ENCODE measurements at regions not wholly inside any gene's neighbourhood (a gene's known extent, or its start where the extent isn't known, plus 50 kb on each side); places are given as distances from the start of the nearest gene placed in this dataset.

DNA sequence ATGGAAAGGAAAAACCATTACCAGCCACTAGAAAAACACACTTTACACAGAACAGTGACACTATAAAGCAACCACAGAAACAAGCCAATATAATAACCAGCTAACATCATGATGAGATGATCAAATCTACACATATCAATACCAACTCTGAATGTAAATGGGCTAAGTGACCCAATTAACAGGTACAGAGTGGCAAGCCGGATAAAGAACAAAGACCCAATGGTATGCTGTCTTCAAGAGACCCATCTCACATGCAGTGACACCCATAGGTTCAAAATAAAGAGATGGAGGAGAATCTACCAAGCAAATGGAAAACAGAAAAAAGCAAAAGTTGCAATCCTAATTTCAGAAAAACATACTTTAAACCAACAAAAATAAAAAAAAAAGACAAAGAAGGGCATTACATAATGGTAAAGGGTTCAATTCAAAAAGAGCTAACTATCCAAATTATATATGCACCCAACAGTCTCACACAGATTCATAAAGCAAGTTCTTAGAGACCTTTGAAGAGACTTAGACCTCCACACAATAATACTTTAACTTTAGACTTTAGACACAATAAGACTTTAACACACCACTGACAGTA lies 160.3 kb upstream of the TMEM45B start:
- ATAC-seq (ENCODE audit: low FRiP score) (no peak), DNase-seq (no peak)
- Histone ChIP-seq H3K4me3 (ENCODE audit: low read length in 2 of 2) (no peak overlapping the region), H3K4me1 (ENCODE audit: control insufficient read depth in 1 of 2, insufficient read depth in 2 of 2, low read length in 2 of 2) (no peaks in the 10 kb centered on the region), H3K27me3 (ENCODE audit: control insufficient read depth in 1 of 2, insufficient read depth in 2 of 2, low read length in 1 of 2) (no peaks in the 10 kb centered on the region), H3K36me3 (ENCODE audit: control insufficient read depth in 1 of 2, insufficient read depth in 2 of 2, low read length in 1 of 2) (no peaks in the 10 kb centered on the region), H3K9me3 (ENCODE audit: control insufficient read depth, low read length) (peaks cover 3% of the 10 kb centered on the region), H3K27ac (ENCODE audit: low read depth in 1 of 2, low read length in 2 of 2) (no peak overlapping the region)
- WGBS, 2 donors, result 23 to 48% methylated on average over 1 of the region's 1 CpG
- intact Hi-C loops (cut with DNase I), result loop anchor here in 1 of 2 donors (10.0 kb wide), 1 partner anchor 61 kb away; no protein-coding TSS in a partner anchor

DNA sequence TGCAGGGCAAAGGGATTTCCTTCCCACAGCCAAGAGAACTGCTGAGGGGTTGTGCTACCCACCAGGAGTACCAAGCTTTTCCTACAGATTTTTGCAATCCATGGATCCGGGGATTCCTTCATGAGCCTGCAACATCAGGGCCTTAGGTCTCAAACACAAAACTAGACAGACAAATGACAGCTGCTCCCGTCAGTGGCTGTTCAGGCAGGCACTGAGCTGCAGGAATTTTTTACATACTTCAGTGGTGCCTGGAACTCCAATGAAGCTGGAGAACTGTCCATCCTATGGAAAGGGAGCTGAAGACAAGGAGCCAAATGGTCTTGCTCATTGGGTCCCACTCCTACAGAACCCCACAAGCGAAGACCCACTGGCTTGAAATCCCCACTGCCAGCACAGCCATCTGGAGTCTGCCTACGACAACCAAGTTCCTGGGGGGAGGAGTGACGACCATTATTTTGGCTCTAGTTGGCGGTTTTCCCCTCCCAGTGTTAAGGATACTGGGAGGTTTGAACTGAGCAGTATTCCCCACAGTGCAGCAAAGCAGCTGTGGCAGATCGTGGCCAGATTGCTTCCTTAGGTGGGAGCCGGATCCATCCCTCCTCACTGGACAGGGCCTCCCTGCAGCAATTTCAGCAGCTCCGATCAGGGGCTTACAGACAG lies 157.7 kb upstream of the TMEM45B start:
- ATAC-seq (ENCODE audit: low FRiP score), result no peak
- H3K4me3 ChIP-seq (ENCODE audit: low read length in 2 of 2), result no peak overlapping the region
- H3K27me3 ChIP-seq (ENCODE audit: control insufficient read depth in 1 of 2, insufficient read depth in 2 of 2, low read length in 1 of 2), result no peaks in the 10 kb centered on the region
- peaks cover 3% of the 10 kb centered on the region for H3K9me3 ChIP-seq (ENCODE audit: control insufficient read depth, low read length)
- no peaks in the 10 kb centered on the region for H3K36me3 ChIP-seq (ENCODE audit: control insufficient read depth in 1 of 2, insufficient read depth in 2 of 2, low read length in 1 of 2)
- WGBS, 2 donors, result 37 to 45% methylated on average over 9 of the region's 9 CpGs
- H3K27ac ChIP-seq (ENCODE audit: low read depth in 1 of 2, low read length in 2 of 2), result no peak overlapping the region
- no peaks in the 10 kb centered on the region for H3K4me1 ChIP-seq (ENCODE audit: control insufficient read depth in 1 of 2, insufficient read depth in 2 of 2, low read length in 2 of 2)
- no peak for DNase-seq
- intact Hi-C loops (cut with DNase I), result loop anchor here in 1 of 2 donors (10.0 kb wide), 1 partner anchor 63 kb away; no protein-coding TSS in a partner anchor

DNA sequence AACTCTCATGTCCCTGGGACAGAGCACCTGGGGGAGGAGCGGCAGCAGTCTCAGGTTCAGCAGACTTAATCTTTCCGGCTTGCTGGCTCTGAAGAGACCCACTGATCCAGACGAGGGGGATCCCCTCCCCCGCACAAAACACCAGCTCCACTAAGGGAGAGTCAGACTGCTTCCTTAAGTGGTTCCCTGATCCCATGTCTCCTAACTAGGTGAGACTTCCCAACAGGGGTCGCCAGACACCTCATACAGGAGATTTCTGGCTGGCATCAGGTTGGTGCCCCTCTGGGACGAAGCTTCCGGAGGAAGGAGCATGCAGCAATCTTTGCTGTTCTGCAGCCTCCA lies 157.2 kb upstream of the TMEM45B start:
- no peak overlapping the region for H3K27ac ChIP-seq (ENCODE audit: low read depth in 1 of 2, low read length in 2 of 2)
- DNase-seq (no peak), ATAC-seq (ENCODE audit: low FRiP score) (no peak)
- H3K27me3 ChIP-seq (ENCODE audit: control insufficient read depth in 1 of 2, insufficient read depth in 2 of 2, low read length in 1 of 2), result no peaks in the 10 kb centered on the region
- intact Hi-C loops (cut with DNase I), result loop anchor here in 1 of 2 donors (10.0 kb wide), 1 partner anchor 64 kb away; no protein-coding TSS in a partner anchor
- H3K4me3 ChIP-seq (ENCODE audit: low read length in 2 of 2), result no peak overlapping the region
- no peaks in the 10 kb centered on the region for H3K4me1 ChIP-seq (ENCODE audit: control insufficient read depth in 1 of 2, insufficient read depth in 2 of 2, low read length in 2 of 2)
- H3K36me3 ChIP-seq (ENCODE audit: control insufficient read depth in 1 of 2, insufficient read depth in 2 of 2, low read length in 1 of 2), result no peaks in the 10 kb centered on the region
- WGBS, 2 donors, result 57 to 59% methylated on average over 7 of the region's 7 CpGs
- peaks cover 3% of the 10 kb centered on the region for H3K9me3 ChIP-seq (ENCODE audit: control insufficient read depth, low read length)

DNA sequence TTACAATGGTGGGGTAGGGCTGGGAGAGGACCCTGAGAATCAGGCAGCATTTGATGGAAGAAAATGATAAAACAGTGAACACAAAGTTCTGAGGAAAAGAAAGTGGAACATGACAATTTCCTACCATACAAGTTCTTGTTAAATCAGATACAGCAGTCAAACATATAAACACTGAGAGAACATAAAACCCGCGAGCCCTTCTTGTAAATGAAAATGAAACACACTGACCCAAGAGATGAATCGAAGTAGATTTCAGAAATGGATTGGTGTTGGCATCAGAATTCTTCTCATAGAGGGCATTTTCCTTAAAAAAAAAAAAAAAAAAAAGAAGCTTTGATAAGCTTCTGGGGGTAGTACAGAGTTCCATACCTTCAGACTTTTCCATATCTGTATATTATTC lies 134.7 kb upstream of the TMEM45B start:
- intact Hi-C loops (cut with DNase I), result no loop called here
- H3K36me3 ChIP-seq (ENCODE audit: control insufficient read depth in 1 of 2, insufficient read depth in 2 of 2, low read length in 1 of 2), result no peaks in the 10 kb centered on the region
- H3K4me3 ChIP-seq (ENCODE audit: low read length in 2 of 2), result no peak overlapping the region
- DNase-seq (no peak), ATAC-seq (ENCODE audit: low FRiP score) (no peak)
- WGBS, 2 donors, result 61 to 70% methylated on average over 3 of the region's 3 CpGs
- H3K27ac ChIP-seq (ENCODE audit: low read depth in 1 of 2, low read length in 2 of 2), result no peak overlapping the region
- H3K9me3 ChIP-seq (ENCODE audit: control insufficient read depth, low read length), result peaks cover 2% of the 10 kb centered on the region
- no peaks in the 10 kb centered on the region for H3K27me3 ChIP-seq (ENCODE audit: control insufficient read depth in 1 of 2, insufficient read depth in 2 of 2, low read length in 1 of 2)
- no peaks in the 10 kb centered on the region for H3K4me1 ChIP-seq (ENCODE audit: control insufficient read depth in 1 of 2, insufficient read depth in 2 of 2, low read length in 2 of 2)

DNA sequence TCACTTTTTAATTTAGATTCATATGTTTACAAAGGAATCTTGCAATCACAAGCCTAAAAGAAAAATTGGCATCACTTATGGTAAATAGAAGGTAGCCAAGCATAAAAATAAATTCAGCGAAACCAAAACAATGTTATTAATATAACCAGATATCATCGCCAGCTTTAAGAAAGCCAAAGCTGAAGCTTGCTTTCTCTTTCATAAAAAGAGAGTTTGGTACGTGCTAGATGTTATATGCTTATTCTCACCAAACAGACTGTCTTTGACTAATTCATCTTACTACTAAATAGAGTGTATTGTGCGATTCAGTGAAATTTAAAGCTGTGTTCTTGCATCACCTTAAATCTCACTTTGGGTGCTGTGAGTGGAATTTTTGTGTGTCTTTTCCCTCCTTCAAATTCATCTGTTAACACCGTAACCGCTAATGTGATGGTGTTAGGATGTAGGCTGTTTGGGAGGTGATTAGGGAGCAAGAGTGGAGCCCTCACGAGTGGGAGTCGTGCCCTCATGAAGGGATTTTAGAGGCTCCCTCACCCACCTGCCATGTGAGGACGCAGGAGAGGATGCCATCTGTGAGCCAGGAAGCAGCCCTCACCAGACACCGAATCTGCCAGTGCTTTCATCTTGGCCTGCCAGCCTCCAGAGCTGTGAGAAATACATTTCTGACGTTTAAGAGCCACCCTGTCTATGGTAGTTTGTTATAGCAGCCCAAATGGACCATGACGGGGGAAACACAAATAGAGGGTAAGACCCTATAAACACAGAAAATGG lies 134.1 kb upstream of the TMEM45B start:
- peaks cover 2% of the 10 kb centered on the region for H3K9me3 ChIP-seq (ENCODE audit: control insufficient read depth, low read length)
- no peak overlapping the region for H3K27ac ChIP-seq (ENCODE audit: low read depth in 1 of 2, low read length in 2 of 2)
- H3K36me3 ChIP-seq (ENCODE audit: control insufficient read depth in 1 of 2, insufficient read depth in 2 of 2, low read length in 1 of 2), result no peaks in the 10 kb centered on the region
- WGBS, 2 donors, result 60 to 63% methylated on average over 12 of the region's 12 CpGs
- DNase-seq (no peak), ATAC-seq (ENCODE audit: low FRiP score) (no peak)
- intact Hi-C loops (cut with DNase I), result no loop called here
- no peaks in the 10 kb centered on the region for H3K27me3 ChIP-seq (ENCODE audit: control insufficient read depth in 1 of 2, insufficient read depth in 2 of 2, low read length in 1 of 2)
- no peaks in the 10 kb centered on the region for H3K4me1 ChIP-seq (ENCODE audit: control insufficient read depth in 1 of 2, insufficient read depth in 2 of 2, low read length in 2 of 2)
- H3K4me3 ChIP-seq (ENCODE audit: low read length in 2 of 2), result no peak overlapping the region

DNA sequence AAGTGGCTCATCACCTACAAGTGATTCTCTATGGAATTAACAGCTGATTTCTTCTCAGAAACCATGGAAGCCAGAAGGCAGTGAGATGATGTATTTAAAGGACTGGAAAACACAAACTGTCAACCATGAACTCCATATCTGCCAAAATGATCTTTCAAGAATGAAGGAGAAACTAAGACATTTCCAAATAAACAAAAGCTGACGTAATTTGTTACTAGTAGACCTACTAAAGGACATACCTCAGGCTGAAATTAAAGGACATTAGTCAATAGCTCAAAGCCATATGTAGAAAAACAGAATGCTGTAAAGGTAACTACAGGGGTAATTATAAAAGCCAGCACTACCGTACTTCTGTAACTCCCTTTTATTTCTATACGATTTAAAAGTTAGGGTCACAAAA lies 129.4 kb upstream of the TMEM45B start:
- ATAC-seq (ENCODE audit: low FRiP score), result no peak
- H3K27me3 ChIP-seq (ENCODE audit: control insufficient read depth in 1 of 2, insufficient read depth in 2 of 2, low read length in 1 of 2), result no peaks in the 10 kb centered on the region
- WGBS, 2 donors, result 55 to 63% methylated on average over 3 of the region's 3 CpGs
- no peak overlapping the region for H3K4me3 ChIP-seq (ENCODE audit: low read length in 2 of 2)
- H3K27ac ChIP-seq (ENCODE audit: low read depth in 1 of 2, low read length in 2 of 2), result no peak overlapping the region
- peaks cover 2% of the 10 kb centered on the region for H3K9me3 ChIP-seq (ENCODE audit: control insufficient read depth, low read length)
- DNase-seq, result no peak
- intact Hi-C loops (cut with DNase I), result no loop called here
- no peaks in the 10 kb centered on the region for H3K36me3 ChIP-seq (ENCODE audit: control insufficient read depth in 1 of 2, insufficient read depth in 2 of 2, low read length in 1 of 2)
- H3K4me1 ChIP-seq (ENCODE audit: control insufficient read depth in 1 of 2, insufficient read depth in 2 of 2, low read length in 2 of 2), result no peaks in the 10 kb centered on the region

DNA sequence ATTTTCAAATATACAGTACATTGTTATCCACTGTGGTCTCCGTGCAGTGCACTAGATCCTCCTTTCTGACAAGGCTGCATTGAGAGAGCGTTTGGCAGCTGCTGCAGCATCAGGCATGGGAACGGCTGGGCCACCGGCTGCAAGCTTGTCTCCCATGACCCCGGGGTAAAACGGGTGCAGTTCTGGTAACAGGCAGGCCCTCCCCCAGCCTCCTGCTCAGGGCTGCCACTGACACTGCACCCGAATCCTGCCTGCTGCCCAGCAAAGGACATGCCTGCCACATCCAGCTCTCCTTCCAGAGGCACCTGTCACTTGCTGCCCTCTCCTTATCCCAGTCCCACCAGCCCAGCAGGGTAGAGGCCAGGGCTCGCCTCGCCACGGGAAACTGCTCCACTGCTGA lies 124.5 kb upstream of the TMEM45B start:
- ATAC-seq (ENCODE audit: low FRiP score), result no peak
- DNase-seq, result no peak
- H3K27me3 ChIP-seq (ENCODE audit: control insufficient read depth in 1 of 2, insufficient read depth in 2 of 2, low read length in 1 of 2), result no peaks in the 10 kb centered on the region
- WGBS, 2 donors, result 58 to 62% methylated on average over 10 of the region's 10 CpGs
- H3K4me3 ChIP-seq (ENCODE audit: low read length in 2 of 2), result no peak overlapping the region
- no peaks in the 10 kb centered on the region for H3K4me1 ChIP-seq (ENCODE audit: control insufficient read depth in 1 of 2, insufficient read depth in 2 of 2, low read length in 2 of 2)
- no peaks in the 10 kb centered on the region for H3K9me3 ChIP-seq (ENCODE audit: control insufficient read depth, low read length)
- intact Hi-C loops (cut with DNase I), result no loop called here
- H3K36me3 ChIP-seq (ENCODE audit: control insufficient read depth in 1 of 2, insufficient read depth in 2 of 2, low read length in 1 of 2), result no peaks in the 10 kb centered on the region
- no peak overlapping the region for H3K27ac ChIP-seq (ENCODE audit: low read depth in 1 of 2, low read length in 2 of 2)

DNA sequence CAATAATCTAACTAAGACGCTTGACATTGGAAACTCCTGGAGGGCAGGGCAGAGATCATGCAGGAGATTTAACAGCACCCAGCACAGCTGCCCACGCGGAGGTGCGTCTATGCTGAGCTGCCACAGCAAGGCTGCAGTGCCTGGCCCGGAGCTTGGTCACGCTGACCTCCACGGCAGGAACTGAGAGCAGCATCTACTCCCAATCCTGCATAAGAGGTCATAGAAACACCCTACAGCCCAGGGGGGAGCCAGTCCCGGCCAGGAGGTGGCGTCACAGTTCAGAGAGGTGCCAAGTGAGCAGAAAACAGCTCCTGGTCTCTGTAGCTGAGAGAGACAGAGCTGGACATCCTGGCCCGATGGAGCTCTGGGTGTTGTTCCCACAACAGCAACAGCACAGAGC lies 121.1 kb upstream of the TMEM45B start:
- Histone ChIP-seq H3K27me3 (ENCODE audit: control insufficient read depth in 1 of 2, insufficient read depth in 2 of 2, low read length in 1 of 2) (no peaks in the 10 kb centered on the region), H3K27ac (ENCODE audit: low read depth in 1 of 2, low read length in 2 of 2) (no peak overlapping the region), H3K4me3 (ENCODE audit: low read length in 2 of 2) (no peak overlapping the region), H3K36me3 (ENCODE audit: control insufficient read depth in 1 of 2, insufficient read depth in 2 of 2, low read length in 1 of 2) (no peaks in the 10 kb centered on the region), H3K4me1 (ENCODE audit: control insufficient read depth in 1 of 2, insufficient read depth in 2 of 2, low read length in 2 of 2) (no peaks in the 10 kb centered on the region), H3K9me3 (ENCODE audit: control insufficient read depth, low read length) (no peaks in the 10 kb centered on the region)
- 78 to 80% methylated on average over 10 of the region's 10 CpGs for WGBS, 2 donors
- intact Hi-C loops (cut with DNase I), result no loop called here
- DNase-seq, result no peak
- no peak for ATAC-seq (ENCODE audit: low FRiP score)

DNA sequence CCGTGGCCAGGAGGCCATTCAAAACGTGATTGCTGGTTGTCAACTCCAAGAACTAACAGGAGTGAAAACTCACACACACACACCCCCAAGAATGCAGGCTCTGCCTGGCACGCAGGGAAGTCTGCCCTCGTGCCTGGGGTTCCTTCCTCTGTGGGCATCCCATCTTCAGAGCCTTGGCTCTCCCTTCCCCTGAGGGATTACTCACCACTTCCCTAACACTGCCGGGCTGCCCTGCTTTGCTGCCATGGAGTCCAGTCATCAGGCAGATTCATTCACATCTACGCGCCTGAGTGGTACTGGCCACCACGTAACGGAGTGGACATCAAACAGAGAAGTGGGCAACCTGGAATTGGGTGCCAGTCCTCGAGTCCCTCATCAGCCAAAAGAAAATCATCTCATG lies 120.7 kb upstream of the TMEM45B start:
- no peaks in the 10 kb centered on the region for H3K36me3 ChIP-seq (ENCODE audit: control insufficient read depth in 1 of 2, insufficient read depth in 2 of 2, low read length in 1 of 2)
- H3K4me3 ChIP-seq (ENCODE audit: low read length in 2 of 2), result no peak overlapping the region
- no peaks in the 10 kb centered on the region for H3K4me1 ChIP-seq (ENCODE audit: control insufficient read depth in 1 of 2, insufficient read depth in 2 of 2, low read length in 2 of 2)
- no peak for DNase-seq
- ATAC-seq (ENCODE audit: low FRiP score), result no peak
- intact Hi-C loops (cut with DNase I), result no loop called here
- H3K27me3 ChIP-seq (ENCODE audit: control insufficient read depth in 1 of 2, insufficient read depth in 2 of 2, low read length in 1 of 2), result no peaks in the 10 kb centered on the region
- H3K9me3 ChIP-seq (ENCODE audit: control insufficient read depth, low read length), result no peaks in the 10 kb centered on the region
- 75 to 80% methylated on average over 10 of the region's 10 CpGs for WGBS, 2 donors
- no peak overlapping the region for H3K27ac ChIP-seq (ENCODE audit: low read depth in 1 of 2, low read length in 2 of 2)
